Stimulated activated naive CD4-positive, alpha-beta T cell treated with Interleukin-2 at 50 U/mL for 16 hours (primary cell): ENCODE measurements at regions not wholly inside any gene's neighbourhood (a gene's known extent, or its start where the extent isn't known, plus 50 kb on each side); places are given as distances from the start of the nearest gene placed in this dataset.
"Not testable (repeated sequence)": the region's sequence is repeated elsewhere in the genome, so short reads cannot be mapped to it uniquely, and the experiment has no call there.

Experiments used
- DNase-seq: peaks from one replicate; lab custom pipeline; 2025; lab: John Stamatoyannopoulos, UW

GRCh38 chr3:125645616-125646015 is 50.3 kb upstream of the OSBPL11 start:
- DNase-seq, result no peak

GRCh38 chr3:125646581-125646980 is 51.3 kb upstream of the OSBPL11 start:
- no peak for DNase-seq

GRCh38 chr3:125647318-125648014 is 52.2 kb upstream of the OSBPL11 start:
- DNase-seq, result no peak

GRCh38 chr3:125651244-125651643 is 55.9 kb upstream of the OSBPL11 start:
- no peak for DNase-seq

GRCh38 chr3:125652349-125652748 is 57.1 kb upstream of the OSBPL11 start:
- DNase-seq, result no peak

- DNase-seq, result no peak
These were observed 59.2 kb upstream of the OSBPL11 start for GRCh38 chr3:125654526-125654925.

- DNase-seq, result no peak
These were observed 67.4 kb upstream of the OSBPL11 start for GRCh38 chr3:125662675-125663074.

- no peak for DNase-seq
These were observed 75.1 kb upstream of the OSBPL11 start for GRCh38 chr3:125670352-125670751.

GRCh38 chr3:125670945-125671344 is 75.6 kb upstream of the OSBPL11 start:
- DNase-seq, result no peak

GRCh38 chr3:125671461-125672243 is 76.4 kb upstream of the OSBPL11 start:
- no peak for DNase-seq

- DNase-seq, result no peak
These were observed 80.5 kb upstream of the OSBPL11 start for GRCh38 chr3:125675791-125676190.

GRCh38 chr3:125679258-125679657 is 84.0 kb upstream of the OSBPL11 start:
- DNase-seq, result no peak

GRCh38 chr3:125681146-125681545 is 85.8 kb upstream of the OSBPL11 start:
- no peak for DNase-seq

- not testable (repeated sequence) for DNase-seq
These were observed 86.6 kb upstream of the OSBPL11 start for GRCh38 chr3:125681906-125682305.

- DNase-seq, result not testable (repeated sequence)
These were observed 87.3 kb upstream of the OSBPL11 start for GRCh38 chr3:125682610-125683009.

- DNase-seq, result no peak
These were observed 88.0 kb upstream of the OSBPL11 start for GRCh38 chr3:125683067-125683829.

GRCh38 chr3:125684199-125684598 is 88.9 kb upstream of the OSBPL11 start:
- no peak for DNase-seq

GRCh38 chr3:125685741-125686140 is 90.4 kb upstream of the OSBPL11 start:
- not testable (repeated sequence) for DNase-seq

GRCh38 chr3:125692361-125692760 is 97.1 kb upstream of the OSBPL11 start:
- DNase-seq, result no peak

- DNase-seq, result no peak
These were observed 98.6 kb upstream of the OSBPL11 start for GRCh38 chr3:125693887-125694286.

- no peak for DNase-seq
These were observed 99.5 kb upstream of the OSBPL11 start for GRCh38 chr3:125694761-125695294.

- no peak for DNase-seq
These were observed 100.4 kb upstream of the OSBPL11 start for GRCh38 chr3:125695688-125696087.
